ENCODE measurements at regions not wholly inside any gene's neighbourhood (a gene's known extent, or its start where the extent isn't known, plus 50 kb on each side); places are given as distances from the start of the nearest gene placed in this dataset.

- TF ChIP-seq CTCF (IDR thresholded peaks at IDR 0.05) = no peak
- TF ChIP-seq SIN3A (IDR thresholded peaks at IDR 0.05; ENCODE audit: borderline replicate concordance, insufficient read depth, low read depth, low read length) = no peak
- TF ChIP-seq POLR2AphosphoS5 (IDR thresholded peaks at IDR 0.05; ENCODE audit: low read depth, low read length) = no peak
- no peak for TF ChIP-seq REST (IDR thresholded peaks at IDR 0.05; ENCODE audit: insufficient read depth in 1 of 2, low read depth in 2 of 2, low read length in 1 of 2)
- no peak for TF ChIP-seq TCF7L2 (IDR thresholded peaks at IDR 0.05; ENCODE audit: low read depth, low read length)
Measured at GRCh38 chr3:72675243-72675642, 173.0 kb downstream of the SHQ1 start.
